HepG2 (cell line): ENCODE measurements at regions not wholly inside any gene's neighbourhood (a gene's known extent, or its start where the extent isn't known, plus 50 kb on each side); places are given as distances from the start of the nearest gene placed in this dataset.

ENCODE experiments used
- ATAC-seq: fragments of 200-7000 bp; cut with Tn5 transposase; 3 replicates; pipeline ENCODE4 v1.9.1; 2020; ENCODE audit warnings: mild to moderate bottlenecking, moderate library complexity
- BruUV-seq: library from RNA; stranded (reverse); fragments of 400-500 nt; replicated peaks from 2 replicates; lab custom pipeline; 2021; lab: Mats Ljungman, UMichigan
- CTCF ChIA-PET: fragments of 300-600 bp; formaldehyde crosslinking; extraction: SDS; loops from one replicate; lab custom pipeline; 2021; ENCODE audit warnings: low total read pairs, inconsistent platforms, low intra/inter-chr PET ratio; lab: Yijun Ruan, JAX
- POLR2A ChIA-PET: fragments of 350-600 bp; sonication (Branson Sonifier 250); formaldehyde crosslinking; loops from one replicate; lab custom pipeline; 2020; ENCODE audit warnings: antibody characterized with exemption, inconsistent platforms; lab: Yijun Ruan, JAX
- DNase-seq: peaks from one replicate; pipeline ENCODE4 v3.0.0-alpha.2; 2015; ENCODE audit warnings: low spot score
- FAIRE-seq: peaks from 3 replicates; lab custom pipeline; 2011; peaks lifted over from hg19 to GRCh38; lab: Jason Lieb, UNC
- H2AFZ ChIP-seq: one replicate; pipeline ENCODE4 v1.6.1; 2011; ENCODE audit warnings: low read length, inconsistent platforms
- H3K27ac ChIP-seq: fragments of 300-600 bp; 3 replicates; pipeline ENCODE4 v1.8.0; 2011; ENCODE audit warnings: mixed run types, mild to moderate bottlenecking, mixed read lengths, low read length, inconsistent platforms; ENCODE audit not compliant: insufficient read depth; ENCODE audit errors: extremely low read length
- H3K27me3 ChIP-seq, 2 experiments: fragments of 200-600 bp in 1 of 2; 2 replicates in 1 of 2; 3 replicates in 1 of 2; pipeline versions ENCODE4 v1.6.0 to v1.8.0; 2011; ENCODE audit warnings: low read length in 2 of 2, mild to moderate bottlenecking in 2 of 2, moderate library complexity in 2 of 2, inconsistent platforms in 1 of 2; ENCODE audit not compliant: insufficient read depth in 2 of 2, control insufficient read depth in 1 of 2
- H3K36me3 ChIP-seq, 2 experiments: fragments of 200-600 bp in 1 of 2; replicated peaks in 1 of 2; 2 replicates in 1 of 2; 3 replicates in 1 of 2; pipeline versions ENCODE4 v1.5.1 to v1.8.0; 2011; ENCODE audit warnings: low read length in 2 of 2, inconsistent platforms in 1 of 2; ENCODE audit not compliant: insufficient read depth in 2 of 2, control insufficient read depth in 1 of 2
- H3K4me1 ChIP-seq: 2 replicates; pipeline ENCODE4 v1.5.1; 2012; ENCODE audit warnings: low read length, inconsistent platforms; ENCODE audit not compliant: insufficient read depth
- H3K4me2 ChIP-seq: 2 replicates; pipeline ENCODE4 v1.6.0; 2011; ENCODE audit warnings: low read depth, low read length, inconsistent platforms
- H3K4me3 ChIP-seq, 3 experiments: fragments of 200-600 bp in 1 of 3; sonication (generic), shearing (Covaris generic) in 1 of 3; replicated peaks in 1 of 3; 2 replicates each; pipeline ENCODE4 v1.5.1; 2011 to 2016; ENCODE audit warnings: low read length in 3 of 3, inconsistent platforms in 2 of 3, low read depth in 2 of 3, mild to moderate bottlenecking in 2 of 3, control low read depth in 1 of 3, mixed read lengths in 1 of 3; ENCODE audit not compliant: insufficient read depth in 1 of 3
- H3K79me2 ChIP-seq: one replicate; pipeline ENCODE4 v1.6.1; 2011; ENCODE audit warnings: low read length, inconsistent platforms; ENCODE audit not compliant: insufficient read depth
- H3K9ac ChIP-seq: 2 replicates; pipeline ENCODE4 v1.6.0; 2011; ENCODE audit warnings: mild to moderate bottlenecking, low read depth, low read length, inconsistent platforms; ENCODE audit not compliant: insufficient read depth
- H3K9me3 ChIP-seq: 2 replicates; pipeline ENCODE4 v1.5.1; 2012; ENCODE audit warnings: mild to moderate bottlenecking, low read length
- H4K20me1 ChIP-seq: 2 replicates; pipeline ENCODE4 v1.6.0; 2011; ENCODE audit warnings: inconsistent platforms, mild to moderate bottlenecking, low read length, moderate library complexity; ENCODE audit not compliant: insufficient read depth
- CAMTA2 ChIP-seq: sonication (generic); formaldehyde crosslinking; IDR thresholded peaks from 2 replicates; pipeline ENCODE4 v1.4.0; 2020; ENCODE audit warnings: mild to moderate bottlenecking, missing genetic modification reagents, borderline replicate concordance
- CEBPG ChIP-seq: IDR thresholded peaks from 2 replicates; pipeline ENCODE4 v1.6.1; 2016
- HNRNPUL1 ChIP-seq: fragments of 200-400 bp; formaldehyde crosslinking; IDR thresholded peaks from 2 replicates; pipeline ENCODE4 v1.6.1; 2017; ENCODE audit warnings: low read depth, mild to moderate bottlenecking, low read length, moderate library complexity
- KLF11 ChIP-seq: IDR thresholded peaks from 2 replicates; pipeline ENCODE4 v1.6.1; 2016; ENCODE audit warnings: missing compliant biosample characterization
- RBAK ChIP-seq: sonication (generic); formaldehyde crosslinking; IDR thresholded peaks from 2 replicates; pipeline ENCODE4 v1.5.1; 2020; ENCODE audit warnings: mild to moderate bottlenecking, missing genetic modification reagents
- RFX5 ChIP-seq: IDR thresholded peaks from 2 replicates; pipeline ENCODE4 v1.6.1; 2011; ENCODE audit warnings: low read depth, low read length, improper control_type of control experiment
- SOX5 ChIP-seq: IDR thresholded peaks from 2 replicates; pipeline ENCODE4 v1.6.1; 2016; ENCODE audit warnings: borderline replicate concordance
- ZKSCAN8 ChIP-seq: IDR thresholded peaks from 2 replicates; pipeline ENCODE4 v1.6.1; 2016; ENCODE audit warnings: borderline replicate concordance, missing genetic modification reagents, missing compliant biosample characterization
- WGBS: methylation state at CpG from one replicate; pipeline ENCODE4 v1.1.6; 2017; ENCODE audit warnings: low lambda C conversion rate; 5-methylcytosine and 5-hydroxymethylcytosine counted together
- in situ Hi-C: cut with HindIII; loops from 2 replicates; pipeline ENCODE4 v1.10.0; 2017; ENCODE audit warnings: low pct_unique_long_range_greater_than_20kb; ENCODE audit not compliant: extremely low pct_ligation_motif_present
- intact Hi-C: fragments of 100-400 bp; cut with micrococcal nuclease; formaldehyde crosslinking; loops from one replicate; pipeline ENCODE4 v1.10.0; 2022; ENCODE audit not compliant: unreplicated experiment
- TF ChIP-seq, protein P1 (sequence below): fragments of 450-650 bp; IDR thresholded peaks from 2 replicates; pipeline ENCODE4 v1.6.1; 2016
- TF ChIP-seq, protein P2 (sequence below): sonication (generic); formaldehyde crosslinking; IDR thresholded peaks from 2 replicates; pipeline ENCODE4 v1.5.0; 2020; ENCODE audit warnings: missing genetic modification reagents, mild to moderate bottlenecking, borderline replicate concordance
- TF ChIP-seq, protein P3 (sequence below): sonication (generic); formaldehyde crosslinking; IDR thresholded peaks from 2 replicates; pipeline ENCODE4 v1.4.0; 2020; ENCODE audit warnings: missing genetic modification reagents

DNA sequence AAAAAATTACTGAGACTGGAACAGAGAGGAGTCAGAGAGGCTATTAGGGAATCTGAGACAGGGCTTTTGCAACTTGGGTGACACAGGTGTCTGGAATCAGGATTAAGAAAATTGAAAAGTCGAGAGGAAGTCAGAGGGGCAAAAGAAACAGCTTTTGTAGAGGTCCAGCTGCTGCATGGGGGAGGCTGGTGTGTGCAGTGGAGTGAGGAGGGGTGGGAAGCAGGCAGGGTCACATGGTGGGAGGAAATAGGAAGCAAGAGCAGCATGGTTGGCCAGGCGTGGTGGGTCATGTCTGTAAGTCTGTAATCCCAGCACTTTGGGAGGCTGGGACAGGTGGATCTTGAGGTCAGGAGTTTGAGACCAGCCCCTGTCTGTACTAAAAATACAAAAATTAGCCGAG, 69.7 kb upstream of the VRK1 start:
- Histone ChIP-seq H3K9me3 (no peaks in the 10 kb centered on the region), H3K79me2 (no peaks in the 10 kb centered on the region), H3K4me3 (no peak overlapping the region), H3K36me3 (no peaks in the 10 kb centered on the region), H3K27me3 (peaks cover 1 to 25% of the 10 kb centered on the region in 2 experiments; a peak in 3 of 5 replicates), H4K20me1 (no peaks in the 10 kb centered on the region), H2AFZ (no peak overlapping the region), H3K4me1 (no peaks in the 10 kb centered on the region), H3K4me2 (no peak overlapping the region), H3K27ac (no peak overlapping the region), H3K9ac (no peak overlapping the region)
- DNase-seq (no peak), FAIRE-seq (no peak), ATAC-seq (no peak)
- no peak for TF ChIP-seq HNRNPUL1
- TF ChIP-seq, protein P1, sequence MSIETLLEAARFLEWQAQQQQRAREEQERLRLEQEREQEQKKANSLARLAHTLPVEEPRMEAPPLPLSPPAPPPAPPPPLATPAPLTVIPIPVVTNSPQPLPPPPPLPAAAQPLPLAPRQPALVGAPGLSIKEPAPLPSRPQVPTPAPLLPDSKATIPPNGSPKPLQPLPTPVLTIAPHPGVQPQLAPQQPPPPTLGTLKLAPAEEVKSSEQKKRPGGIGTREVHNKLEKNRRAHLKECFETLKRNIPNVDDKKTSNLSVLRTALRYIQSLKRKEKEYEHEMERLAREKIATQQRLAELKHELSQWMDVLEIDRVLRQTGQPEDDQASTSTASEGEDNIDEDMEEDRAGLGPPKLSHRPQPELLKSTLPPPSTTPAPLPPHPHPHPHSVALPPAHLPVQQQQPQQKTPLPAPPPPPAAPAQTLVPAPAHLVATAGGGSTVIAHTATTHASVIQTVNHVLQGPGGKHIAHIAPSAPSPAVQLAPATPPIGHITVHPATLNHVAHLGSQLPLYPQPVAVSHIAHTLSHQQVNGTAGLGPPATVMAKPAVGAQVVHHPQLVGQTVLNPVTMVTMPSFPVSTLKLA, result peak; percentile 59
- TF ChIP-seq CEBPG (CRISPR knock-in tag), result no peak
- WGBS, result 20% methylated on average over 3 of the region's 3 CpGs
- ChIA-PET CTCF (no interaction called here), POLR2A (no interaction called here)
- intact Hi-C loops (no loop called here), in situ Hi-C loops (no loop called here)
- BruUV-seq, result no TSS peak

GRCh38 chr14:96727980-96728717, 69.0 kb upstream of the VRK1 start:
- WGBS, result 6% methylated on average over 3 of the region's 11 CpGs
- no TSS peak for BruUV-seq

More at GRCh38 chr14:96727980-96728717, 69.0 kb upstream of the VRK1 start:
- Histone ChIP-seq H2AFZ (no peak overlapping the region), H3K9ac (no peak overlapping the region), H3K4me2 (no peak overlapping the region), H3K79me2 (no peaks in the 10 kb centered on the region), H4K20me1 (no peaks in the 10 kb centered on the region), H3K4me1 (no peaks in the 10 kb centered on the region), H3K9me3 (no peaks in the 10 kb centered on the region), H3K4me3 (no peak overlapping the region), H3K27me3 (peaks cover 1 to 31% of the 10 kb centered on the region in 2 experiments; a peak in 3 of 5 replicates), H3K27ac (no peak overlapping the region), H3K36me3 (no peaks in the 10 kb centered on the region)
- DNase-seq, result no peak
- in situ Hi-C loops (no loop called here), intact Hi-C loops (no loop called here)
- TF ChIP-seq, protein P2, sequence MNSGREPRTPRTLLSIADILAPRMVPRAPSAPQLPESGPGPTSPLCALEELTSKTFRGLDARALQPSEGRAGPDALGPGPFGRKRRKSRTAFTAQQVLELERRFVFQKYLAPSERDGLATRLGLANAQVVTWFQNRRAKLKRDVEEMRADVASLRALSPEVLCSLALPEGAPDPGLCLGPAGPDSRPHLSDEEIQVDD (CRISPR knock-in tag), result no peak
- TF ChIP-seq ZKSCAN8 (no peak), KLF11 (no peak), SOX5 (CRISPR knock-in tag) (no peak), CAMTA2 (no peak), RBAK (CRISPR knock-in tag) (no peak), RFX5 (no peak)
- TF ChIP-seq, protein P3, sequence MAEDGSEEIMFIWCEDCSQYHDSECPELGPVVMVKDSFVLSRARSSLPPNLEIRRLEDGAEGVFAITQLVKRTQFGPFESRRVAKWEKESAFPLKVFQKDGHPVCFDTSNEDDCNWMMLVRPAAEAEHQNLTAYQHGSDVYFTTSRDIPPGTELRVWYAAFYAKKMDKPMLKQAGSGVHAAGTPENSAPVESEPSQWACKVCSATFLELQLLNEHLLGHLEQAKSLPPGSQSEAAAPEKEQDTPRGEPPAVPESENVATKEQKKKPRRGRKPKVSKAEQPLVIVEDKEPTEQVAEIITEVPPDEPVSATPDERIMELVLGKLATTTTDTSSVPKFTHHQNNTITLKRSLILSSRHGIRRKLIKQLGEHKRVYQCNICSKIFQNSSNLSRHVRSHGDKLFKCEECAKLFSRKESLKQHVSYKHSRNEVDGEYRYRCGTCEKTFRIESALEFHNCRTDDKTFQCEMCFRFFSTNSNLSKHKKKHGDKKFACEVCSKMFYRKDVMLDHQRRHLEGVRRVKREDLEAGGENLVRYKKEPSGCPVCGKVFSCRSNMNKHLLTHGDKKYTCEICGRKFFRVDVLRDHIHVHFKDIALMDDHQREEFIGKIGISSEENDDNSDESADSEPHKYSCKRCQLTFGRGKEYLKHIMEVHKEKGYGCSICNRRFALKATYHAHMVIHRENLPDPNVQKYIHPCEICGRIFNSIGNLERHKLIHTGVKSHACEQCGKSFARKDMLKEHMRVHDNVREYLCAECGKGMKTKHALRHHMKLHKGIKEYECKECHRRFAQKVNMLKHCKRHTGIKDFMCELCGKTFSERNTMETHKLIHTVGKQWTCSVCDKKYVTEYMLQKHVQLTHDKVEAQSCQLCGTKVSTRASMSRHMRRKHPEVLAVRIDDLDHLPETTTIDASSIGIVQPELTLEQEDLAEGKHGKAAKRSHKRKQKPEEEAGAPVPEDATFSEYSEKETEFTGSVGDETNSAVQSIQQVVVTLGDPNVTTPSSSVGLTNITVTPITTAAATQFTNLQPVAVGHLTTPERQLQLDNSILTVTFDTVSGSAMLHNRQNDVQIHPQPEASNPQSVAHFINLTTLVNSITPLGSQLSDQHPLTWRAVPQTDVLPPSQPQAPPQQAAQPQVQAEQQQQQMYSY, result peak; percentile 37; the same call in 1 of the 2 replicates
- ATAC-seq, result no peak
- ChIA-PET CTCF (no interaction called here), POLR2A (no interaction called here)
- no peak for FAIRE-seq
